Thymus (tissue), 11 donors: ENCODE measurements at regions not wholly inside any gene's neighbourhood (a gene's known extent, or its start where the extent isn't known, plus 50 kb on each side); places are given as distances from the start of the nearest gene placed in this dataset.

Source experiments
- DNase-seq, 9 donors: peaks; one replicate each; pipeline ENCODE4 v3.0.0-alpha.2; 2013; ENCODE audit warnings: low spot score in 9 of 9, low read depth in 6 of 9, missing footprints in 1 of 9
- H3K27ac ChIP-seq, 2 donors: one replicate each; pipeline ENCODE4 v1.5.1; 2013; ENCODE audit warnings: control low read depth in 1 of 2, low read depth in 1 of 2, low read length in 1 of 2, mild to moderate bottlenecking in 1 of 2, moderate library complexity in 1 of 2
- H3K27me3 ChIP-seq, 2 donors: one replicate each; pipeline ENCODE4 v1.5.1; 2013; ENCODE audit warnings: low read length in 1 of 2; ENCODE audit not compliant: control insufficient read depth in 2 of 2, insufficient read depth in 1 of 2
- H3K36me3 ChIP-seq, 2 donors: one replicate each; pipeline ENCODE4 v1.5.1; 2013; ENCODE audit warnings: low read length in 1 of 2, mild to moderate bottlenecking in 1 of 2, moderate library complexity in 1 of 2; ENCODE audit not compliant: control insufficient read depth in 2 of 2, insufficient read depth in 2 of 2
- H3K4me1 ChIP-seq, 2 donors: one replicate each; pipeline ENCODE4 v1.5.1; 2013; ENCODE audit warnings: low read length in 2 of 2; ENCODE audit not compliant: control insufficient read depth in 2 of 2, insufficient read depth in 2 of 2
- H3K4me3 ChIP-seq, 2 donors: one replicate each; pipeline ENCODE4 v1.5.1; 2013; ENCODE audit warnings: low read length in 2 of 2, control low read depth in 1 of 2, mild to moderate bottlenecking in 1 of 2
- H3K9me3 ChIP-seq, 2 donors: one replicate each; pipeline ENCODE4 v1.5.1; 2013; ENCODE audit warnings: low read length in 1 of 2, mild to moderate bottlenecking in 1 of 2; ENCODE audit not compliant: control insufficient read depth in 2 of 2, insufficient read depth in 1 of 2
- WGBS: extraction: QIAGEN DNeasy Blood & Tissue Kit; methylation state at CpG from one replicate; pipeline ENCODE4 v1.1.7; 2013; 5-methylcytosine and 5-hydroxymethylcytosine counted together
- donor health status: healthy.

DNA sequence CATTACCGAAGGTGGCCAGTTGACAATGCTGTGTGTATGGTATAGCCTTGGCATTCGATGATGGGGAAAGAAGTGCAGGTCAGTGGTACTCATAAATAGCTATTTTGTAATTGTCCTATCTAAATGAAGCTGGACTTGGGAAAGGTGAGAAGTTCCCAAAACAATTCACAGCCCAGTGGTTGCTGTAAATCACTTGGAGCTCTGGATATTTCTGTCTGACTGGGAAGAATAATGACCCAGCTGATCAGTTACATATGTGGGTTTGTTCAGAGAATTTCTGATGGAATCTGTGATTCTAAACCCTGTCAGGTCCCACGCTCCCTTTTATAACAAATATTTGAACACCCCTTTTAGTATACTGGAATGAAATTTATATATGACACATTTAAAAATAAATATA is 133.9 kb upstream of the PFN2 start:
- H3K4me1 ChIP-seq, result no peaks in the 10 kb centered on the region
- H3K27me3 ChIP-seq, result no peaks in the 10 kb centered on the region
- H3K9me3 ChIP-seq, result no peaks in the 10 kb centered on the region
- H3K36me3 ChIP-seq, result no peaks in the 10 kb centered on the region
- WGBS, result 96% methylated on average over 3 of the region's 3 CpGs
- DNase-seq, result no peak
- no peak overlapping the region for H3K4me3 ChIP-seq
- no peak overlapping the region for H3K27ac ChIP-seq

GRCh38 chr3:150101016-150101415 is 130.3 kb upstream of the PFN2 start:
- Histone ChIP-seq H3K36me3 (no peaks in the 10 kb centered on the region), H3K4me3 (no peak overlapping the region), H3K27ac (no peak overlapping the region), H3K27me3 (no peaks in the 10 kb centered on the region), H3K4me1 (no peaks in the 10 kb centered on the region), H3K9me3 (no peaks in the 10 kb centered on the region)
- DNase-seq, result no peak
- 100% methylated on average over 1 of the region's 1 CpG for WGBS

DNA sequence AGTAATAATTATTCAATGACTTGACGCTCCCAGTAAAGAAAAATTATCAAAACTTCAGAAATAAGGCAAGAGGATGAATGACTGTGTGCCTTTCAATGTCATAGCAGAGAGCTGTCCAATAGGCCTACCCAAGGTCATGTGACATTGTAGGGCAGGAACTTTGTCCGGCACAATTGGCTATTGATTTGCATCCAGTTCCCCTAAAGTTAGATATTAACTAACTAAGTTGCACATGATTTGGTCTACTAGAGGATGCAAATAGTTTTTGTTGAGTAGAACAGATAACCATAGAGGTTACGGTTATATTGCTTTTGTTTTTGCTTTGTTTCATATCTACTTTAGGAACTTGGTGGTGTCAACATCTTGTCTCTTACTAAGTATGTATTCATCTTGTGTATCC is 127.9 kb upstream of the PFN2 start:
- no peaks in the 10 kb centered on the region for H3K27me3 ChIP-seq
- H3K4me1 ChIP-seq, result no peaks in the 10 kb centered on the region
- 99% methylated on average over 3 of the region's 3 CpGs for WGBS
- no peaks in the 10 kb centered on the region for H3K36me3 ChIP-seq
- H3K9me3 ChIP-seq, result no peaks in the 10 kb centered on the region
- no peak overlapping the region for H3K27ac ChIP-seq
- no peak overlapping the region for H3K4me3 ChIP-seq
- no peak for DNase-seq

- 83% methylated on average over 4 of the region's 4 CpGs for WGBS
- no peak overlapping the region for H3K27ac ChIP-seq
These were observed 126.8 kb upstream of the PFN2 start for GRCh38 chr3:150097588-150097890.

DNA sequence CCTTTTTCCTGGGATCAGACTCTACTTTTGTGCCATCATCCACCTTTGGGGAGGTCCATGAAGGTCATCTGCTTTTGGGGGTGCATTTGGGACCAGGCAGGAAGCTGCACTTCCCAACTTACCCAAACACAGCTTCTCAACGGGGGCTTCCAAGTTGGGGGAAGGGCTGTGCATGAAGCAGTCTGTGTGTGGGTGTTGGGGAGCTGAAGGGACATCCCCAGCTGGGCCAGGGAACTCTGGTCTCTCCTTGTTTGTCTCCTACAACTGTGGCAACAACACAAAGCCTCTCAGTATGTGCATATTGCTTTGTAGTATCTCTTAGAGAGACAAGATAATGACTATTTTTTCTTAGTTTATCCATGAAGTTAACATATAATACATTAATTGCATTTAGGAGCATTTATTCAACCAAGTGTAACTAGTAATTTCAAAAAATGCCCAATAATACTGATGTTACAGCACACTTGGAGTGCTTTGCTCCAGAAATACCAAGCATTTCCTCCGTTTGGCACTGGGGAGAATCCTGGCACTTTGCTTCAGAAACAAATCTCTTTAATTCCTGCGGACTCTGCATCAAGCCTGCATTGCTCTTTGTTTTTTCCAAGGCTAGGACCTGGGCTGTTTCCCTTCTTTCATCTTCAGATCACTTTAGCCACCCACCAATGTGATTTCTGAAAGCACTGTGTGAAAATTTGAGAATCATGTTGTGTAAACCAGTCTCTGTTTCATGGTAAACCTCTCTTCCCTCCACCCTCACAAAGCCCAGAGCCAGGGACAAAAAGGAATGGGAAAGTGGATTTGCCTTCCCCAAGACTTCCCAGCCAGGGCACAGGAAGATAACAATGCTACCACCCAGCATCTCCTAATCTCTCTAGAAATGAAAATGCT is 126.2 kb upstream of the PFN2 start:
- Histone ChIP-seq H3K27me3 (no peaks in the 10 kb centered on the region), H3K4me3 (no peak overlapping the region), H3K36me3 (no peaks in the 10 kb centered on the region), H3K27ac (no peak overlapping the region), H3K9me3 (no peaks in the 10 kb centered on the region), H3K4me1 (no peaks in the 10 kb centered on the region)
- DNase-seq, result no peak
- WGBS, result 69% methylated on average over 3 of the region's 3 CpGs

More at GRCh38 chr3:150097588-150097890, 126.8 kb upstream of the PFN2 start:
- no peak overlapping the region for H3K4me3 ChIP-seq
- no peaks in the 10 kb centered on the region for H3K27me3 ChIP-seq
- H3K36me3 ChIP-seq, result no peaks in the 10 kb centered on the region
- H3K4me1 ChIP-seq, result no peaks in the 10 kb centered on the region
- no peaks in the 10 kb centered on the region for H3K9me3 ChIP-seq
- no peak for DNase-seq

- no peak overlapping the region for H3K4me3 ChIP-seq
- H3K36me3 ChIP-seq, result no peaks in the 10 kb centered on the region
- H3K27ac ChIP-seq, result no peak overlapping the region
- H3K27me3 ChIP-seq, result no peaks in the 10 kb centered on the region
- 94% methylated on average over 7 of the region's 7 CpGs for WGBS
- no peaks in the 10 kb centered on the region for H3K4me1 ChIP-seq
- DNase-seq, result no peak
- no peaks in the 10 kb centered on the region for H3K9me3 ChIP-seq
These were observed 123.6 kb upstream of the PFN2 start for GRCh38 chr3:150094150-150094933.

- no peaks in the 10 kb centered on the region for H3K9me3 ChIP-seq
- no peak for DNase-seq
- no peaks in the 10 kb centered on the region for H3K27me3 ChIP-seq
- 81% methylated on average over 4 of the region's 4 CpGs for WGBS
- H3K27ac ChIP-seq, result no peak overlapping the region
- H3K4me3 ChIP-seq, result no peak overlapping the region
- H3K4me1 ChIP-seq, result no peaks in the 10 kb centered on the region
- no peaks in the 10 kb centered on the region for H3K36me3 ChIP-seq
These were observed 120.9 kb upstream of the PFN2 start for GRCh38 chr3:150091626-150092025.

- DNase-seq, result no peak
- H3K36me3 ChIP-seq, result no peaks in the 10 kb centered on the region
- WGBS, result 83% methylated on average over 2 of the region's 2 CpGs
- H3K27ac ChIP-seq, result no peak overlapping the region
- no peaks in the 10 kb centered on the region for H3K4me1 ChIP-seq
- H3K9me3 ChIP-seq, result no peaks in the 10 kb centered on the region
- H3K27me3 ChIP-seq, result no peaks in the 10 kb centered on the region
- no peak overlapping the region for H3K4me3 ChIP-seq
These were observed 120.2 kb upstream of the PFN2 start for GRCh38 chr3:150090877-150091276.

DNA sequence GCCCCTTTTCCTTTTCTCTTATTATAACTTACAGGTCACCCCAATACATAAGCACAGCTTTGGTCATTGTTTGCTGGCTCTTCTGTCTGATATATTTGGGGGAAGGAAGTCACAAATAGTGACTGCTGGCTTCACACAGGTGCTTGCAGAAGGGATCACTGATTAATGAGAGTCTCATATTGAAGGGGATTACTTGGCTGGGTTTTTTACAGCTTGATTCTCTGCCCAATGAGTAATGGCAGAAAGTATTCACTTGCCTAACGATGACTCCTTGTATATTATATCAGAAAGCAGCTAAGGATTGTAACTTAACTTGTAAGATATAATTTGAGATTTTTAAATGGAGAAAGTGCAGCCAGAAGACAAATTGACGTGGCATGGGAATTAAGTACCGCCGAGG is 119.3 kb upstream of the PFN2 start:
- 97% methylated on average over 4 of the region's 4 CpGs for WGBS

More for the DNA sequence above, 119.3 kb upstream of the PFN2 start:
- no peak overlapping the region for H3K4me3 ChIP-seq
- no peaks in the 10 kb centered on the region for H3K36me3 ChIP-seq
- H3K9me3 ChIP-seq, result no peaks in the 10 kb centered on the region
- no peaks in the 10 kb centered on the region for H3K4me1 ChIP-seq
- DNase-seq, result no peak
- no peaks in the 10 kb centered on the region for H3K27me3 ChIP-seq
- no peak overlapping the region for H3K27ac ChIP-seq
